ENCODE measurements at regions not wholly inside any gene's neighbourhood (a gene's known extent, or its start where the extent isn't known, plus 50 kb on each side); places are given as distances from the start of the nearest gene placed in this dataset.

DNA sequence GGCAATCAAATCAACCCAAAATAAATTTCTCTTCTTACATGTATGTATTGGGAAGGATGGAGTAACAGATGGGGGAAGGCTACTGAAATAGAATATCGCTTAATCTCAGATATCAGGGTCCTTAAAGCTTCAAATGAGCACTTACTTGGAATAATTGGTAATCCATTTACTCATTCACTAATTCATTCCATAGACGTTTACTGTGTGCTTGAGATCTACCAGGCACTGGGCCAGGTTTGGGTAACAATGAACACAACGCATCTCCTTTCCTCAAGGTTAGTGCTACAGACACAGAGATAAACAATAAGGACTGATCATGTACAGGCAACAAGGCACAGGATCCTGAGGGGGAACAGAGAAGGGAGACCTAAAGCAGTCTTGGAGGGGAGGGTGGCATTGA, 54.4 kb upstream of the KRR1 start:
- TF ChIP-seq, protein P1, sequence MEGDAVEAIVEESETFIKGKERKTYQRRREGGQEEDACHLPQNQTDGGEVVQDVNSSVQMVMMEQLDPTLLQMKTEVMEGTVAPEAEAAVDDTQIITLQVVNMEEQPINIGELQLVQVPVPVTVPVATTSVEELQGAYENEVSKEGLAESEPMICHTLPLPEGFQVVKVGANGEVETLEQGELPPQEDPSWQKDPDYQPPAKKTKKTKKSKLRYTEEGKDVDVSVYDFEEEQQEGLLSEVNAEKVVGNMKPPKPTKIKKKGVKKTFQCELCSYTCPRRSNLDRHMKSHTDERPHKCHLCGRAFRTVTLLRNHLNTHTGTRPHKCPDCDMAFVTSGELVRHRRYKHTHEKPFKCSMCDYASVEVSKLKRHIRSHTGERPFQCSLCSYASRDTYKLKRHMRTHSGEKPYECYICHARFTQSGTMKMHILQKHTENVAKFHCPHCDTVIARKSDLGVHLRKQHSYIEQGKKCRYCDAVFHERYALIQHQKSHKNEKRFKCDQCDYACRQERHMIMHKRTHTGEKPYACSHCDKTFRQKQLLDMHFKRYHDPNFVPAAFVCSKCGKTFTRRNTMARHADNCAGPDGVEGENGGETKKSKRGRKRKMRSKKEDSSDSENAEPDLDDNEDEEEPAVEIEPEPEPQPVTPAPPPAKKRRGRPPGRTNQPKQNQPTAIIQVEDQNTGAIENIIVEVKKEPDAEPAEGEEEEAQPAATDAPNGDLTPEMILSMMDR (IDR thresholded peaks at IDR 0.05), result no peak
- TF ChIP-seq POLR2A (IDR thresholded peaks at IDR 0.05), result no peak

All from body of pancreas (tissue), 4 donors.